ENCODE measurements at regions not wholly inside any gene's neighbourhood (a gene's known extent, or its start where the extent isn't known, plus 50 kb on each side); places are given as distances from the start of the nearest gene placed in this dataset.
"Not testable (repeated sequence)": the region's sequence is repeated elsewhere in the genome, so short reads cannot be mapped to it uniquely, and the experiment has no call there.

DNA sequence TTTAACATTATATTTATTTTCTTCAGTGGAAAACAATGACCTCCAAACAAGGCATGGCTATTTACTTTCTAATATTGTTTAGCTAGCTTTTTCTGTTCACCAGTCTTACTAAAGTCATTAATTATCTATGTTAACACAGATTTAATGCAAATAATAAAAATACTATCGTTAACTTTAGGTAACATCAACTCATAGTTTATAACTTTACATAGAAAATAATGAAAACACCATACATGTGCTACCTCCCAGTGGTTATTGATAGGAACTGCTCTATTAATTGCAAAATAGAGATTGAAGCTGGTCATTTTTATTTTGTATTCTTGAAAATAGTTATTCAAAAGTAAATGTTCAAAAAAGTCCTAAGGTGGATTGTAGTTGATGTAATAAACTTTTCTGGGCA lies 78.3 kb upstream of the HCN1 start:
- no peak overlapping the region for H3K4me3 ChIP-seq (ENCODE audit: low read depth, low read length)
- H3K4me1 ChIP-seq = no peaks in the 10 kb centered on the region
- TF ChIP-seq, protein P1, sequence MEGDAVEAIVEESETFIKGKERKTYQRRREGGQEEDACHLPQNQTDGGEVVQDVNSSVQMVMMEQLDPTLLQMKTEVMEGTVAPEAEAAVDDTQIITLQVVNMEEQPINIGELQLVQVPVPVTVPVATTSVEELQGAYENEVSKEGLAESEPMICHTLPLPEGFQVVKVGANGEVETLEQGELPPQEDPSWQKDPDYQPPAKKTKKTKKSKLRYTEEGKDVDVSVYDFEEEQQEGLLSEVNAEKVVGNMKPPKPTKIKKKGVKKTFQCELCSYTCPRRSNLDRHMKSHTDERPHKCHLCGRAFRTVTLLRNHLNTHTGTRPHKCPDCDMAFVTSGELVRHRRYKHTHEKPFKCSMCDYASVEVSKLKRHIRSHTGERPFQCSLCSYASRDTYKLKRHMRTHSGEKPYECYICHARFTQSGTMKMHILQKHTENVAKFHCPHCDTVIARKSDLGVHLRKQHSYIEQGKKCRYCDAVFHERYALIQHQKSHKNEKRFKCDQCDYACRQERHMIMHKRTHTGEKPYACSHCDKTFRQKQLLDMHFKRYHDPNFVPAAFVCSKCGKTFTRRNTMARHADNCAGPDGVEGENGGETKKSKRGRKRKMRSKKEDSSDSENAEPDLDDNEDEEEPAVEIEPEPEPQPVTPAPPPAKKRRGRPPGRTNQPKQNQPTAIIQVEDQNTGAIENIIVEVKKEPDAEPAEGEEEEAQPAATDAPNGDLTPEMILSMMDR (IDR thresholded peaks at IDR 0.05; ENCODE audit: low read depth, low read length) = peak; percentile 56
- no peaks in the 10 kb centered on the region for H3K36me3 ChIP-seq
- DNase-seq = no peak
- H3K9me3 ChIP-seq = no peaks in the 10 kb centered on the region
- H3K27me3 ChIP-seq = no peaks in the 10 kb centered on the region

DNA sequence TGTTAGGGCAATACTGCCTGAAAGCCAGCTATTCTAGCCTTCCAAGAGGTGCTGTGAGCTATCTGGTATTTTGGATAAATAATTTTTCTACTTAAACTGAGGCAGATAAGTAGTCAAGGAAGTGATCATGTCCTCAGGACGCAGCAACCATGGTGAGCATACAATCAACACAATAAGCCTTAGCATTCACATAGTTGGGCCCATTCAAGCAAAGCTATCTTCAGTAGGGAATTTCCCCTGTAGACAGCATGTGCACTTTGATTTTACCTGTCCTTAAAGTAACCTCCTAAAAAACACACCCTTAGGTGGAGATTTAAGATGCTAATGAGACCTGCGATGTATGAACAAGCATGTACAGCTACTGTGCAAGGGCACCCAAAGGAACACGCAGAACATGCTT lies 76.2 kb upstream of the HCN1 start:
- Histone ChIP-seq H3K36me3 (no peaks in the 10 kb centered on the region), H3K4me1 (no peaks in the 10 kb centered on the region), H3K9me3 (no peaks in the 10 kb centered on the region), H3K4me3 (ENCODE audit: low read depth, low read length) (no peak overlapping the region), H3K27me3 (no peaks in the 10 kb centered on the region)
- DNase-seq = no peak
- TF ChIP-seq, protein P1 (IDR thresholded peaks at IDR 0.05; ENCODE audit: low read depth, low read length) = no peak

DNA sequence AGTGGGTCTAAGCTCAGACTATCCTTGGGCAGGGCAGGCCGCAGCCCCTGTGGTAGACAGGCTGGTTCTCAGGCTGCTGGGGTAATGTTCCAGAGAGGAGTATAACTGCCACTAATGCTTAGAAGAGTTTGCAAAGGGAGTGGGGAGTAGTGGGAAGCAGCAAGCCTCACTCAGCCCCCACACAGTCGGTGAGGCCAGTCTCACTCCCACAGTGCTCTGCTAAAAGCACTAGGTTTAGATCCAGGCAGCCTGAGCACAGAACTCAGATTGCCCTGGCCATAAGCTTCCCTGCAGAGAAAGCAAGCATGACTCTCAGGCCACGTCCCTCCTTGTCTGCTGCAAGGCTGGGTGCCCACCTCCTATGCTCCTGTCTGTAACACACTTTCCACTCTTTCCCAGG lies 69.4 kb upstream of the HCN1 start:
- DNase-seq = no peak
- Histone ChIP-seq H3K36me3 (no peaks in the 10 kb centered on the region), H3K4me3 (ENCODE audit: low read depth, low read length) (no peak overlapping the region), H3K9me3 (no peaks in the 10 kb centered on the region), H3K4me1 (no peaks in the 10 kb centered on the region; the same call in 1 of the 2 replicates), H3K27me3 (no peaks in the 10 kb centered on the region)
- TF ChIP-seq, protein P1 (IDR thresholded peaks at IDR 0.05; ENCODE audit: low read depth, low read length) = no peak

DNA sequence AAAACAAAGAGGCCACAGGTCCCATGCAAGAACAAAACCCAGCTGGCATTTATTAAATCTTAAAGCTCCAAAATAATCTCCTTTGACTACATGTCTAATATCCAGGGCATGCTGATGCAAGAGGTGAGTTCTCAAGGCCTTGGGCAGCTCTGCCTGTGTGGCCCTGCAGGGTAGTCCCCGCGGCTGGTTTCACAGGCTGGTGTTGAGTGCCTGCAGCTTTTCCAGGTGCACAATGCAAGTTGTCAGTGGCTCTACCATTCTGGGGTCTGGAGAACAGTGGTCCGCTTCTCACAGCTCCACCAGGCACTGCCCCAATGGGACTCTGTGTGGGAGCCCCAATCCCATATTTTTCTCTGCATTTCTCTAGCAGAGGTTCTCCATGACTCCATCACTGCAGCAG lies 54.4 kb upstream of the HCN1 start:
- H3K9me3 ChIP-seq = no peaks in the 10 kb centered on the region; the same call in 1 of the 2 replicates

DNA sequence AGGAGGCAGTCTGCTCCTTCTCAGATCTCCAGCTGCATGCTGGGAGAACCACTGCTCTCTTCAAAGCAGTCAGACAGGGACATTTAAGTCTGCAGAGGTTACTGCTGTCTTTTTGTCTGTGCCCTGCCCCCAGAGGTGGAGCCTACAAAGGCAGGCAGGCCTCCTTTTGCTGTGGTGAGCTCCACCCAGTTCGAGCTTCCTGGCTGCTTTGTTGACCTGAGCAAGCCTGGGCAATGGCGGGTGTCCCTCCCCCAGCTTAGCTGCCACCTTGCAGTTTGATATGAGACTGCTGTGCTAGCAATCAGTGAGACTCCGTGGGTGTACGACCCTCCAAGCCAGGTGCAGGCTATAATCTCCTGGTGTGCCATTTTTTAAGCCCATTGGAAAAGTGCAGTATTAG lies 52.3 kb upstream of the HCN1 start:
- DNase-seq; H3K4me1 ChIP-seq; H3K9me3 ChIP-seq; H3K36me3 ChIP-seq; H3K4me3 ChIP-seq (ENCODE audit: low read depth, low read length); H3K27me3 ChIP-seq: not testable (repeated sequence)

More for the DNA sequence above, 54.4 kb upstream of the HCN1 start:
- no peak overlapping the region for H3K4me3 ChIP-seq (ENCODE audit: low read depth, low read length)
- H3K27me3 ChIP-seq = no peaks in the 10 kb centered on the region
- H3K4me1 ChIP-seq = no peaks in the 10 kb centered on the region
- TF ChIP-seq, protein P1 (IDR thresholded peaks at IDR 0.05; ENCODE audit: low read depth, low read length) = no peak
- no peaks in the 10 kb centered on the region for H3K36me3 ChIP-seq
- DNase-seq = no peak
